DMS153 treated with DMSO at 0.1 percent for 48 hours (cell line): ENCODE measurements at regions not wholly inside any gene's neighbourhood (a gene's known extent, or its start where the extent isn't known, plus 50 kb on each side); places are given as distances from the start of the nearest gene placed in this dataset.

Experiments
- DNase-seq: peaks from one replicate; lab custom pipeline; 2025; ENCODE audit not compliant: unreplicated experiment; lab: John Stamatoyannopoulos, UW

- no peak for DNase-seq
These were observed 851.2 kb upstream of the ID2 start for GRCh38 chr2:7830616-7831015.

GRCh38 chr2:7835151-7835550 is 846.7 kb upstream of the ID2 start:
- DNase-seq: no peak

GRCh38 chr2:7835693-7836680 is 845.9 kb upstream of the ID2 start:
- DNase-seq: peak; percentile 73

GRCh38 chr2:7837237-7837760 is 844.6 kb upstream of the ID2 start:
- DNase-seq: no peak

GRCh38 chr2:7838669-7839068 is 843.2 kb upstream of the ID2 start:
- no peak for DNase-seq

GRCh38 chr2:7840651-7841380 is 841.0 kb upstream of the ID2 start:
- DNase-seq: no peak

GRCh38 chr2:7841751-7842150 is 840.1 kb upstream of the ID2 start:
- no peak for DNase-seq

- no peak for DNase-seq
These were observed 837.4 kb upstream of the ID2 start for GRCh38 chr2:7844414-7844965.

GRCh38 chr2:7845332-7845731 is 836.5 kb upstream of the ID2 start:
- no peak for DNase-seq

- DNase-seq: no peak
These were observed 835.2 kb upstream of the ID2 start for GRCh38 chr2:7846607-7847006.

- DNase-seq: no peak
These were observed 834.5 kb upstream of the ID2 start for GRCh38 chr2:7847321-7847720.

GRCh38 chr2:7849027-7849426 is 832.8 kb upstream of the ID2 start:
- DNase-seq: no peak

- no peak for DNase-seq
These were observed 832.3 kb upstream of the ID2 start for GRCh38 chr2:7849531-7849930.

GRCh38 chr2:7852546-7852945 is 829.3 kb upstream of the ID2 start:
- DNase-seq: no peak

GRCh38 chr2:7857904-7858303 is 824.0 kb upstream of the ID2 start:
- DNase-seq: no peak

- DNase-seq: no peak
These were observed 823.2 kb upstream of the ID2 start for GRCh38 chr2:7858624-7859023.

- no peak for DNase-seq
These were observed 821.2 kb upstream of the ID2 start for GRCh38 chr2:7860693-7861092.

GRCh38 chr2:7861910-7862702 is 819.8 kb upstream of the ID2 start:
- DNase-seq: no peak

- no peak for DNase-seq
These were observed 815.8 kb upstream of the ID2 start for GRCh38 chr2:7866104-7866503.

GRCh38 chr2:7866825-7867224 is 815.0 kb upstream of the ID2 start:
- DNase-seq: no peak

- DNase-seq: no peak
These were observed 814.0 kb upstream of the ID2 start for GRCh38 chr2:7867867-7868266.
